ENCODE measurements at regions not wholly inside any gene's neighbourhood (a gene's known extent, or its start where the extent isn't known, plus 50 kb on each side); places are given as distances from the start of the nearest gene placed in this dataset.

DNA sequence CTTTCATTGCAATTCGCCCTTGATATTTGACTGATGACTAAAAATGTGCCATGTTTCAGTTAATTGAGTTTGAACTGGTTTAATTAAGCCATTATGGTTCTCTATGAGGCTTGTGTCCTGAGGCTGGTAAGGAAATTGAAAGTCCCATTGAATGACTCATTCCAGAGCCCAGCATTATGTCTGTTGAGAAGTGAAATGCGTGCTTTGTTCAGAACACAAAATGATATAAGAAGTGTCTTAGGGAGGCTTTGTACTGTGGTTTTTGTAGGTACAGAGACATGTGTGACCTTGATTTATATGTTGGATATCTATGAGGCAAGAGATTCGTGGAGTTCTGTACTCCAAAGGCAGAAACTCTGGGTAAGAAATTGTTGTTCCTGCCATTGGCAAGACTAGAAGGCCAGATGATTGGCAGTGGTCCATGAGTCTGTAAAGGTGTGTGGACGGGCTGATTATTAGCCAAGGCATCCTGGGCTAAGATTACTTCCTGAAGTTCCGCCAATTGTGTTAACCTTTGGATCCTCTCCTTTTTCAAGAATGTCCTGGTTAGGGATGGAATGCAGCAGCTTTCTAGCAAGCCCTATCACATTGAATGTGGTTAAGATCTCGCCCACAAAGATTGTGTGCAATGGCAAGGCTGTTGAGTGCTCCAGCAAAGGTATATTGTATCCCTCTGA lies 103.7 kb downstream of the NPIPB5 start:
- TF ChIP-seq, protein P1, sequence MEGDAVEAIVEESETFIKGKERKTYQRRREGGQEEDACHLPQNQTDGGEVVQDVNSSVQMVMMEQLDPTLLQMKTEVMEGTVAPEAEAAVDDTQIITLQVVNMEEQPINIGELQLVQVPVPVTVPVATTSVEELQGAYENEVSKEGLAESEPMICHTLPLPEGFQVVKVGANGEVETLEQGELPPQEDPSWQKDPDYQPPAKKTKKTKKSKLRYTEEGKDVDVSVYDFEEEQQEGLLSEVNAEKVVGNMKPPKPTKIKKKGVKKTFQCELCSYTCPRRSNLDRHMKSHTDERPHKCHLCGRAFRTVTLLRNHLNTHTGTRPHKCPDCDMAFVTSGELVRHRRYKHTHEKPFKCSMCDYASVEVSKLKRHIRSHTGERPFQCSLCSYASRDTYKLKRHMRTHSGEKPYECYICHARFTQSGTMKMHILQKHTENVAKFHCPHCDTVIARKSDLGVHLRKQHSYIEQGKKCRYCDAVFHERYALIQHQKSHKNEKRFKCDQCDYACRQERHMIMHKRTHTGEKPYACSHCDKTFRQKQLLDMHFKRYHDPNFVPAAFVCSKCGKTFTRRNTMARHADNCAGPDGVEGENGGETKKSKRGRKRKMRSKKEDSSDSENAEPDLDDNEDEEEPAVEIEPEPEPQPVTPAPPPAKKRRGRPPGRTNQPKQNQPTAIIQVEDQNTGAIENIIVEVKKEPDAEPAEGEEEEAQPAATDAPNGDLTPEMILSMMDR (IDR thresholded peaks at IDR 0.05; ENCODE audit: borderline replicate concordance, control extremely low read depth, extremely low read depth, insufficient read depth, missing control alignments): no peak
- in situ Hi-C loops (cut with MboI; ENCODE audit: low sequenced_read_pairs, unreplicated experiment): no loop called here
- no peak for DNase-seq (ENCODE audit: low spot score)

DNA sequence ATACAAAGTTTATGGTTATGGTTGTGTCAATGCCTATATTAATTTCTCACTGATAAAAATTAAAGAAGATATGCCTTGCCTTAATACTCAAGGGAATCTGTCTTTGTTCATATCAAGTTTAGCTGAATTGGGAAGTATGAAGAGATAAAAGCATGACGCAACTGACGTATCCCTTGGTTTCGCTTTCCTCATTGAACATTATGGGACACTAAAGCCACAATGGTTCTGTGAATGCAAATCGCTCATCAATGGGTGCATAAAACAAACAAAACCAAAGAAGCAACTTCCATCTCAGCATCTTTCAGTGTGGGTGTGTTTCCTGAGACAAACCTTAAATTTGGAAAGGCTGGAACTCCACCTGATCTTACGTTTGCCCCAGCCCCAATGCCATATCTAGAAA lies 108.2 kb downstream of the NPIPB5 start:
- in situ Hi-C loops (cut with MboI; ENCODE audit: low sequenced_read_pairs, unreplicated experiment): no loop called here
- TF ChIP-seq, protein P1 (IDR thresholded peaks at IDR 0.05; ENCODE audit: borderline replicate concordance, control extremely low read depth, extremely low read depth, insufficient read depth, missing control alignments): no peak
- DNase-seq (ENCODE audit: low spot score): no peak

DNA sequence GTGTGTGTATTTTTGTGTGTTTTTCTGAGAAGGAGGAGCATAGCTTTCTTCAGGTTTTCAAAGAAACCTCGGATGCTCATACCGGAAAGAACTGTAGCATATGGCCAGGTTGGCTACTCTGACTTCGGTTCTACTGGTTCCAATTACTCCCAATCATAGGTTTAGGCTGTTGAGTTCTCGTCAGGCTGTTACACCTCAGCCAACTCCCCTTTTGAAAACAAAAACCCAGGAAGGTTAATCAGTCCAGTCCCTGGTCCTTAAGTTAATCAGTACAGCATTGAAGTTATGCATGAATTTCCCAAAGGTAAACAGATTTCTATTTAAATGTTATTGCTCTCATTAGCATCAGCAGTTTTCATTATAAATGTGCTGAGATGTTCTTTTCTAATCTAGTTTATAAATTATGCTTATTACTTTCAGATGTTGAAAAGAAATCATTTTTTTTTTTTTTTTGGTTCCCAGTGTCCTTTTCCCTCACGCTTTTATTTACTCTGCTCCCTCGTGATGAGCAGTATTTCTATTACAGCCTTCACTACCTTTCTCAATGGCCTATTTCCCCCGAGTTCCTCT lies 111.0 kb downstream of the NPIPB5 start:
- in situ Hi-C loops (cut with MboI; ENCODE audit: low sequenced_read_pairs, unreplicated experiment): no loop called here
- no peak for DNase-seq (ENCODE audit: low spot score)
- TF ChIP-seq, protein P1 (IDR thresholded peaks at IDR 0.05; ENCODE audit: borderline replicate concordance, control extremely low read depth, extremely low read depth, insufficient read depth, missing control alignments): no peak

DNA sequence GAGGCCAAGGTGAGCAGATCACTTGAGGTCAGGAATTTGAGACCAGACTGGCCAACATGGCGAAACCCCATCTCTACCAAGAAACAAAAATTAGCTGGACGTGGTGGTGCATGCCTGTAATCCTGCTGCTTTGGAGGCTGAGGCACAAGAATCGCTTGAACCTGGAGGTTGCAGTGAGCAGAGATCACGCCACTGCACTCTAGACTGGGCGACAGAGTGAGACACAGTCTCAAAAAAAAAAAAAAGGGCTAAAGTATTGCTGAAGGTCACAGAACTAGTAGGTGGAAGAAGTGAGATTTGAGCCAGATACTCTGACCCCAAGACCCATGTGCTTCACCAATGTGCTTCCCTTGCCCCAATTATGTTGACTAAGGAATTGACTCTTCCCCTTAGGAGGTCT lies 112.0 kb downstream of the NPIPB5 start:
- in situ Hi-C loops (cut with MboI; ENCODE audit: low sequenced_read_pairs, unreplicated experiment): no loop called here
- TF ChIP-seq, protein P1 (IDR thresholded peaks at IDR 0.05; ENCODE audit: borderline replicate concordance, control extremely low read depth, extremely low read depth, insufficient read depth, missing control alignments): no peak
- no peak for DNase-seq (ENCODE audit: low spot score)

DNA sequence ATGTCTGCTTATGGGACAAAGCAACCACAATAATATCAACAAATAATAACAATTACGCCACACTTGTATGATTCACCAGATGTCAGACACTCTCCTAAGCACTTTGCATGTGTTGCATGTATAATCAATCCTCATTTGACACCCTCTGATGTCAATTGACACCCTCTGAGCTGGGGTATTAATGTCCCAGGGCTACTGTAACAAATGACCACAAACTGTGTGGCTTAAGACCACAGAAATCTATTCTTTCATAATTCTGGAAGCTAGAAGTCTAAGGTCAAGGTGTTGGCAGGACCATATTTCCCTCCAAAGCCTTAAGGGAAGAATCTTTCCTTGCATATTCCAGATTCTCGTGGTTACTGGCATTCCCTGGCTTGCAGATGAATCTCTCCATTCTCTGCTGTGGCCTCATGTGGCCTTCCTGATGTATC lies 112.7 kb downstream of the NPIPB5 start:
- DNase-seq (ENCODE audit: low spot score): no peak
- in situ Hi-C loops (cut with MboI; ENCODE audit: low sequenced_read_pairs, unreplicated experiment): no loop called here
- TF ChIP-seq, protein P1 (IDR thresholded peaks at IDR 0.05; ENCODE audit: borderline replicate concordance, control extremely low read depth, extremely low read depth, insufficient read depth, missing control alignments): no peak

DNA sequence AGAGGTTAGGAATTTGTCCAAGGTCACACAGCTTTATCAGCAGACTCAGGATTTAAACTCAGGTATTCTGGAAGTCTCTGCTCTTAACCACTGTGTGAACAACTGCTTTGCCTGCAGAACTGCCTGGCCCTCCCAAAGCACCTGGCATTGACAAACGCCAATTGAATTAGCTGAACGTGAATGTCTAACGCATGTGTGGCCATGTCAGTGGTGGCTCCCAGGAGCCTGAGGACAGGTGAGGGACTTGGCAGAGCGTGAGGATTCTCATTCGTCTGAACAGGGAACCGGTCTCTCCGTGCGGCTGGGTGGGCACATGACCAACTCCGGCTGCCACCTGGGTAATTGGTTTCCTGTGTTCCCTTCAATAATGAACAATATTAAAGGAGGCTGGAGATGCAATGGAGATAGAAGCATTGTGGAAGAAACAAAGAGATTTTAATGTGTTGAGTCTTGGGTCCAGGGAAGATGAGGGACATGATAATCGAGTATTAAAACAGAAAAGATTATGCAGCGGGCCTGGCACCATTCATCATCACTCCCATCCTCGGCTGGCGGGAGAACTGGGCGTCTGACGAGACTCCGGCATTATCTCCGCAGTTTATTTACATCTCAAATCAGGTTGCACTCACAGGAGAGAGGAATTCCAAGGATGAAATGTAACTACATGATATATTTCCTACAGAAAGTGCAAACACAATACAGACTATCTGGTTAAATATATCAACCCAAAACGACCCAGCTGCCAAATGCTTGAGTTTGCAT lies 113.5 kb downstream of the NPIPB5 start:
- TF ChIP-seq, protein P1 (IDR thresholded peaks at IDR 0.05; ENCODE audit: borderline replicate concordance, control extremely low read depth, extremely low read depth, insufficient read depth, missing control alignments): no peak
- DNase-seq (ENCODE audit: low spot score): no peak
- in situ Hi-C loops (cut with MboI; ENCODE audit: low sequenced_read_pairs, unreplicated experiment): no loop called here
